Osteoblast (primary cell): ENCODE measurements at regions not wholly inside any gene's neighbourhood (a gene's known extent, or its start where the extent isn't known, plus 50 kb on each side); places are given as distances from the start of the nearest gene placed in this dataset.

Experiments
- DNase-seq: peaks from one replicate; pipeline ENCODE4 v3.0.0; 2011; ENCODE audit warnings: low spot score, mixed read lengths; ENCODE audit not compliant: insufficient read length; ENCODE audit errors: missing footprints
- H2AFZ ChIP-seq: 2 replicates; pipeline ENCODE4 v1.6.0; 2011; ENCODE audit warnings: mild to moderate bottlenecking, low read length
- H3K27ac ChIP-seq: 2 replicates; pipeline ENCODE4 v1.5.1; 2011; ENCODE audit warnings: mild to moderate bottlenecking, low read depth, low read length, moderate library complexity
- H3K27me3 ChIP-seq: 2 replicates; pipeline ENCODE4 v1.6.0; 2012; ENCODE audit warnings: mild to moderate bottlenecking, control low read depth, inconsistent platforms, low read length, moderate library complexity; ENCODE audit not compliant: insufficient read depth
- H3K36me3 ChIP-seq: 2 replicates; pipeline ENCODE4 v1.5.1; 2011; ENCODE audit warnings: mild to moderate bottlenecking, low read length, control low read depth, moderate library complexity; ENCODE audit not compliant: insufficient read depth
- H3K4me1 ChIP-seq: 2 replicates; pipeline ENCODE4 v1.5.1; 2011; ENCODE audit warnings: mild to moderate bottlenecking, low read length, control low read depth, moderate library complexity; ENCODE audit not compliant: insufficient read depth
- H3K4me2 ChIP-seq: 2 replicates; pipeline ENCODE4 v1.6.0; 2011; ENCODE audit warnings: mild to moderate bottlenecking, low read length; ENCODE audit not compliant: insufficient read depth
- H3K4me3 ChIP-seq: fragments of 200-600 bp; sonication (generic); 3 replicates; pipeline ENCODE4 v1.5.1; 2012; ENCODE audit warnings: mild to moderate bottlenecking, low read length, inconsistent platforms; ENCODE audit not compliant: insufficient read depth
- H3K79me2 ChIP-seq: 2 replicates; pipeline ENCODE4 v1.6.0; 2012; ENCODE audit warnings: mild to moderate bottlenecking, low read length, control low read depth, inconsistent platforms; ENCODE audit not compliant: insufficient read depth
- H3K9me3 ChIP-seq: 2 replicates; pipeline ENCODE4 v1.5.1; 2011; ENCODE audit warnings: low read depth, low read length, control low read depth
- H4K20me1 ChIP-seq: 2 replicates; pipeline ENCODE4 v1.6.0; 2012; ENCODE audit warnings: mild to moderate bottlenecking, low read length, control low read depth; ENCODE audit not compliant: insufficient read depth
- TF ChIP-seq, protein P1 (sequence below): IDR thresholded peaks from 2 replicates; pipeline ENCODE4 v1.5.1; 2011; ENCODE audit warnings: mild to moderate bottlenecking, low read depth, low read length, moderate library complexity; ENCODE audit errors: extremely low read depth

DNA sequence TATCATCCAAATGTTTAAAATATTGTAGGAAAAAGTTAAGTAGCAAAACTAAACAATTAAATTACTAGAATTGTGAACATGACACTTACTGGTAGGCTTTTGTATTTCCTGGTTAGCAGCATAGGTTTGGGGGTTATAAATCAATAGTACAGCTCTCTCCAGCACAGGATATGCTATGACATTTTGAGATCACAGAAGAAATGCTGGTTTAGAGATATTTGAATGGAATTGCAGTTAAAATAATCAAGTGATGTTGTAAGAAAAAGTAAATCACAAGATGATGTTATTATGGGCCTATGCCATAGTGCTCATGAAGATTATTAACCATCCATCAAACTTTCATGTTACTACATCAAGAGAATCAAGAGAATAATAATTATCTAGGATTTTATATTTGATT, 1079.9 kb upstream of the SLIT2 start:
- no peak overlapping the region for H3K4me3 ChIP-seq
- no peaks in the 10 kb centered on the region for H4K20me1 ChIP-seq
- TF ChIP-seq, protein P1, sequence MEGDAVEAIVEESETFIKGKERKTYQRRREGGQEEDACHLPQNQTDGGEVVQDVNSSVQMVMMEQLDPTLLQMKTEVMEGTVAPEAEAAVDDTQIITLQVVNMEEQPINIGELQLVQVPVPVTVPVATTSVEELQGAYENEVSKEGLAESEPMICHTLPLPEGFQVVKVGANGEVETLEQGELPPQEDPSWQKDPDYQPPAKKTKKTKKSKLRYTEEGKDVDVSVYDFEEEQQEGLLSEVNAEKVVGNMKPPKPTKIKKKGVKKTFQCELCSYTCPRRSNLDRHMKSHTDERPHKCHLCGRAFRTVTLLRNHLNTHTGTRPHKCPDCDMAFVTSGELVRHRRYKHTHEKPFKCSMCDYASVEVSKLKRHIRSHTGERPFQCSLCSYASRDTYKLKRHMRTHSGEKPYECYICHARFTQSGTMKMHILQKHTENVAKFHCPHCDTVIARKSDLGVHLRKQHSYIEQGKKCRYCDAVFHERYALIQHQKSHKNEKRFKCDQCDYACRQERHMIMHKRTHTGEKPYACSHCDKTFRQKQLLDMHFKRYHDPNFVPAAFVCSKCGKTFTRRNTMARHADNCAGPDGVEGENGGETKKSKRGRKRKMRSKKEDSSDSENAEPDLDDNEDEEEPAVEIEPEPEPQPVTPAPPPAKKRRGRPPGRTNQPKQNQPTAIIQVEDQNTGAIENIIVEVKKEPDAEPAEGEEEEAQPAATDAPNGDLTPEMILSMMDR, result no peak
- no peaks in the 10 kb centered on the region for H3K9me3 ChIP-seq
- H3K79me2 ChIP-seq, result no peaks in the 10 kb centered on the region
- no peaks in the 10 kb centered on the region for H3K27me3 ChIP-seq
- H3K4me2 ChIP-seq, result no peak overlapping the region
- H3K27ac ChIP-seq, result no peak overlapping the region
- DNase-seq, result no peak
- H3K36me3 ChIP-seq, result no peaks in the 10 kb centered on the region
- no peaks in the 10 kb centered on the region for H3K4me1 ChIP-seq
- no peak overlapping the region for H2AFZ ChIP-seq

DNA sequence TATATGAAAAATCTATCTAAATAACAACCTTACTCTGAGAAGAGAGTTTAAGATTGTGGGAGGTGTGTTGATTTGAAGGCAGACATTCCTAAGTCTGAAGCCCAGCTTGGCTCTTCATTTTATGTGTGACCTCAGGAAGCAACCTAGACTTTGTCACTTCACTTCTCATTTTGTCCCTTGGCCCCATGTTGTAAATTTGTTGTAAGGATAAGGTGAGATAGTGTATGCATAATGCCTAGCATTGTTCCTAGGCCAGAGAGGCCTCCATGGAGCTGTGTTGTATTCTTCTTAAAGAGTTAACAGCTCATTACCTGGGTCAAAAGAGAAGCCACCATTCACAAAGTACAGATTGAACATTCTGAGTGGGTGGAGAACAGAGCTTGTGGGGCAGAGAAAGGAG, 1084.4 kb upstream of the SLIT2 start:
- no peaks in the 10 kb centered on the region for H3K27me3 ChIP-seq
- TF ChIP-seq, protein P1, result no peak
- no peak overlapping the region for H2AFZ ChIP-seq
- no peak for DNase-seq
- H3K4me2 ChIP-seq, result no peak overlapping the region
- no peaks in the 10 kb centered on the region for H3K36me3 ChIP-seq
- H3K79me2 ChIP-seq, result no peaks in the 10 kb centered on the region
- no peak overlapping the region for H3K27ac ChIP-seq
- H3K4me3 ChIP-seq, result no peak overlapping the region
- H4K20me1 ChIP-seq, result no peaks in the 10 kb centered on the region
- H3K9me3 ChIP-seq, result no peaks in the 10 kb centered on the region
- no peaks in the 10 kb centered on the region for H3K4me1 ChIP-seq

DNA sequence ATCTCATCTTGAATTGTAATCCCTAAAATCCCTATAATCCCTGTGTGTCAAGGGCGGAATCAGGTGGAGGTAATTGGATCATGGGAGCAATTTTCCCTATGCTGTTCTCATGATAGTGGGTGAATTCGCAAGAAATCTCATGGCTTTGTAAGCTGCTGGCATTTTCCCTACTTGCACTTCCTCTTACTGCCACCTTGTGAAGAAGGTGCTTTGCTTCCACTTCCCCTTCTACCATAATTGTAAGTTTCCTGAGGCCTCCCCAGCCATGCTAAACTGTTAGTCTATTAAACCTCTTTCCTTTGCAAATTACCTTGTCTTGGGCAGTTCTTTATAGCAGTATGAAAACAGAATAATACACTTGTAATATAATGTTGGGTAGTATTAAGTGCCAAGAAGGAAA, 1087.4 kb upstream of the SLIT2 start:
- H3K79me2 ChIP-seq, result no peaks in the 10 kb centered on the region
- no peaks in the 10 kb centered on the region for H3K27me3 ChIP-seq
- no peaks in the 10 kb centered on the region for H3K36me3 ChIP-seq
- H2AFZ ChIP-seq, result no peak overlapping the region
- TF ChIP-seq, protein P1, result no peak
- H3K4me3 ChIP-seq, result no peak overlapping the region
- H4K20me1 ChIP-seq, result no peaks in the 10 kb centered on the region
- no peaks in the 10 kb centered on the region for H3K4me1 ChIP-seq
- no peaks in the 10 kb centered on the region for H3K9me3 ChIP-seq
- H3K4me2 ChIP-seq, result no peak overlapping the region
- H3K27ac ChIP-seq, result no peak overlapping the region
- no peak for DNase-seq

DNA sequence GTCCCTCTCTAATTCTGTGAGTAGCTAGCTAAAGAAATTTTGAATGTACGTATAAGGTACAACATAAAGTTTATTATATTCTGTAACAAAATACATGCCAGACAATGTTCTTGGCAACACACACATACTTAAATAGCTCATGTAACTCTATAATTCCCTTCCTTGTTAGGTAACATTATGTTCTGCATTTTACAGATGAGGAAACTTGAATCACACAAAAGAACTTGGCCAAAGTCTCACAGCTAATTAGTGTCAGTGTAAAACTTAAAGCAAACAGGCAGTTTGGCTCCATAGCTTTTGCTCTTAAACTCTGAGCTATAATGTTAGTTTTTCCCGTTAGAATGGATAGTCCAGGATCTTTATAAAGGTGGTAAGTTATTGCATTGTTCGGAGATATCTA, 1091.8 kb upstream of the SLIT2 start:
- no peak for DNase-seq

More for the DNA sequence above, 1091.8 kb upstream of the SLIT2 start:
- no peak overlapping the region for H3K4me3 ChIP-seq
- H3K79me2 ChIP-seq, result no peaks in the 10 kb centered on the region
- no peak overlapping the region for H2AFZ ChIP-seq
- TF ChIP-seq, protein P1, result no peak
- H3K27ac ChIP-seq, result no peak overlapping the region
- no peaks in the 10 kb centered on the region for H4K20me1 ChIP-seq
- no peaks in the 10 kb centered on the region for H3K9me3 ChIP-seq
- no peak overlapping the region for H3K4me2 ChIP-seq
- H3K4me1 ChIP-seq, result no peaks in the 10 kb centered on the region
- H3K27me3 ChIP-seq, result no peaks in the 10 kb centered on the region
- H3K36me3 ChIP-seq, result no peaks in the 10 kb centered on the region
